ENCODE measurements at regions not wholly inside any gene's neighbourhood (a gene's known extent, or its start where the extent isn't known, plus 50 kb on each side); places are given as distances from the start of the nearest gene placed in this dataset.

DNA sequence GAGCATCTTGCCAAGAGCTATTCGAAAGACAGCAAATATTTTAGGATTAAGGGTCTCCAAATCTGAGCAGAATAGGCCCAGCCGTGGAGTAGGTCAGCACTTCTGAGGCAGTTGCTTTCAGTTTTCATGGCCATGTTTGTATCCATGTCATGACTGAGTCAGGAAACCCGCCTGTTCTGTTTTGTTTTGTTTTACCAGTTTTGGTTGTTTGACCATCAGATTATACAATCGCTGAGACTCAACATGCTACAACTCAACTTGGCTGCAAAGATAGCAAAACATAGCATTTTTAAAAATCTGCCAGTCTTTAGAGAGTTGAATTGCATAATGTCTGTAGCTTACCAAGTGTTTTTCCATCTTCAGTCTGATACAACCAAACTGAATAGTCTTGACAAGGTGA is 185.1 kb upstream of the ZNF462 start:
- no peak for TF ChIP-seq CTCF (IDR thresholded peaks at IDR 0.05)
- H3K4me3 ChIP-seq = no peak overlapping the region
- no peaks in the 10 kb centered on the region for H3K36me3 ChIP-seq (ENCODE audit: low read depth)
- DNase-seq (no peak), ATAC-seq (no peak)
- H3K9me3 ChIP-seq = no peaks in the 10 kb centered on the region
- no peaks in the 10 kb centered on the region for H3K4me1 ChIP-seq (ENCODE audit: low read depth)
- intact Hi-C loops (cut with DNase I, micrococcal nuclease) = no loop called here

DNA sequence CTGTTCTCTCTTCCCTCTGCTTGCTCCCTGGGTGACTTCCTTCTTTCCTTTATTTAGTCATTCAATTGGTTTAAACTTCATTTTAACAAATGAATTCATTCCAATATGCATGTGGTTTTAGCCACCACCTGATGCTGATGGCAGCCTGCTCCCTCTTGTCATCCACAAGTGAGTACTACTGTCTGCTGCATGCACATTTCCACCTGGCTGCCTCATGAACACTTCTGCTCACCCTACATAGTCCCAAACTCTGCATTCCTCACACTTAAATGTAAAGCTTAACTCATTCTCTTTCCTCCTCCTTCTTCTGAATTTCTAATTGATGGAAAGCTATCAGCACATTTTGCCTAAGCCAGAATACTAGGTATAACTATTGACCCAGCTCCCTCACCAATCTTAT is 184.7 kb upstream of the ZNF462 start:
- intact Hi-C loops (cut with DNase I, micrococcal nuclease) = no loop called here
- H3K4me1 ChIP-seq (ENCODE audit: low read depth) = no peaks in the 10 kb centered on the region
- no peaks in the 10 kb centered on the region for H3K9me3 ChIP-seq
- TF ChIP-seq CTCF (IDR thresholded peaks at IDR 0.05) = no peak
- ATAC-seq = no peak
- no peaks in the 10 kb centered on the region for H3K36me3 ChIP-seq (ENCODE audit: low read depth)
- H3K4me3 ChIP-seq = no peak overlapping the region
- no peak for DNase-seq

- ATAC-seq (no peak), DNase-seq (no peak)
- Histone ChIP-seq H3K4me3 (no peak overlapping the region), H3K4me1 (ENCODE audit: low read depth) (no peaks in the 10 kb centered on the region), H3K36me3 (ENCODE audit: low read depth) (no peaks in the 10 kb centered on the region), H3K9me3 (no peaks in the 10 kb centered on the region)
- no peak for TF ChIP-seq CTCF (IDR thresholded peaks at IDR 0.05)
- intact Hi-C loops (cut with DNase I, micrococcal nuclease) = no loop called here
Measured at GRCh38 chr9:106682420-106682819, 180.5 kb upstream of the ZNF462 start.

DNA sequence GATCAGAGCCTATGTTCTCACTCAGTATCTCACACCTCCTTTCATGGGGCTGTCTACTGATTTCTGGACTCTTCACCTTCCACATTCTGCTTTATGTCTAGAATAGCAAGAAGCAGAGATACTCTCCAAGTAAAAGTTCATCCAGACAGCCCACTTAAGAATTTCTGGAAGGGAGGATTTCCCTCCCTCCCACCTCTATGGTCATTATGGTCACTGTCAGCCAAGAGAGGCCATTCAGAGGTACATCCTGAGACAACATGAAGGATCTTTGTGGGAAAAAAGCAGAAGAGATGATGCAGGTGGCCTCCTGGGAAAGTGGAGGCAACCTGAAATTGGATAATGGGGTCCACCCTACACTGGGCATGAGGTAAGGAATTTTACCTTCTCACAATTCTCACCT is 179.5 kb upstream of the ZNF462 start:
- TF ChIP-seq CTCF (IDR thresholded peaks at IDR 0.05) = no peak
- intact Hi-C loops (cut with DNase I, micrococcal nuclease) = no loop called here
- Histone ChIP-seq H3K4me1 (ENCODE audit: low read depth) (no peaks in the 10 kb centered on the region), H3K9me3 (no peaks in the 10 kb centered on the region), H3K36me3 (ENCODE audit: low read depth) (no peaks in the 10 kb centered on the region), H3K4me3 (no peak overlapping the region)
- DNase-seq (no peak), ATAC-seq (no peak)

DNA sequence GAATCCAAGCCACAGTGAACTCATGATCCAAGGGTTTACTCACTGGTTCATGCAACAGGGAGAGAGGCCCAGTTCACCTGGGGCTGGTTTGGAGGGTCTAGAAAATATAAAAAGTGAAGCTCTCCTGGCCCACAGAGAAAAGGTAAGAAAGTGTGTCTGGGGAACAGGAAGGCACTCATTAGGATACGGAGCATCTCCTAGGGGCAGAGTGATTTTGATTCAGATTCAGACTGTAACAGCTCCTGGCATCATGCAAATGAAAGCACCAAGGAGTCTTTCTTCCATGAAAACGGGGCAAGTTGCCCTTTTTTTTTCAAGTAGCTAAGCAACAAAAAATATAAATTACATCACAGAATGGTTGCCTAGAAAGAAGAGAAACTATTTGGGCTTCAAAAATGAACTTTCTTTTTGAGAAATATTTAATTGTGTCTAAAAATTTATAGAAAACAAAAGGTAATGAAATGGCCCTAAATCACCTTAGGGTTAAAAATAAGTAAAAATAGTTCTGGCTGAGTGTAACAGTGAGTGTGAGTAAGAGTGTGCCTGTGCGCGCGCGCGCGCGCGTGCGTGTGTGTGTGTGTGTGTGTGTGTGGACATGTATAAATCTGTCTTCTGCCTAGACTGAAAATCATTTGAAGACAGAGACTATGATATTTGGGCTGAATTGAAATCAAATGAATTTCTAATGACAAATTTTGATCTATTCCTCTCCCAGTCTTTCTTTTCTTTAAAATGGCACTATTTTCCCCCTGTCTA is 177.8 kb upstream of the ZNF462 start:
- no peak for DNase-seq
- ATAC-seq = no peak
- Histone ChIP-seq H3K4me3 (no peak overlapping the region), H3K36me3 (ENCODE audit: low read depth) (no peaks in the 10 kb centered on the region), H3K4me1 (ENCODE audit: low read depth) (no peaks in the 10 kb centered on the region), H3K9me3 (no peaks in the 10 kb centered on the region)
- no peak for TF ChIP-seq CTCF (IDR thresholded peaks at IDR 0.05)
- intact Hi-C loops (cut with DNase I, micrococcal nuclease) = no loop called here

DNA sequence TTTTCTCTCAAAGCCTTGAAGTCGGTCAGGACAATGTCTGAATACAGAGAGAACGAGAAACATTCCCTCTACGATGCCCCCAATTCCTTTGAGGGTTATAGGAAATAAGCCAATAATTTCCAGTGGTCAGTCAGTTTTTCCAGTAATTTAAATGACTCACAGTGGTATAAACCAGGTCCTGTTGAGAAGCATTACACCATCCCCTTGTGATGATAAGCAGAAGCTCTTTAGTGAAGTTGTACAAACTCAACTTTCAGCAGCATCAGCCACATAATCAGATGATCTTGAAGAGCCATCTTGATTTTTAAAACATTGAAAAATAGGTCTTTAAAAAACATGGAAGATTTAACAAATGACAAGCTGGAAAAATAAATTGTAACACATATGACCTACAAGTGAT is 173.9 kb upstream of the ZNF462 start:
- H3K36me3 ChIP-seq (ENCODE audit: low read depth) = no peaks in the 10 kb centered on the region
- DNase-seq (no peak), ATAC-seq (no peak)
- H3K9me3 ChIP-seq = no peaks in the 10 kb centered on the region
- intact Hi-C loops (cut with DNase I, micrococcal nuclease) = no loop called here
- H3K4me3 ChIP-seq = no peak overlapping the region
- no peak for TF ChIP-seq CTCF (IDR thresholded peaks at IDR 0.05)
- H3K4me1 ChIP-seq (ENCODE audit: low read depth) = no peaks in the 10 kb centered on the region
